ENCODE measurements at regions not wholly inside any gene's neighbourhood (a gene's known extent, or its start where the extent isn't known, plus 50 kb on each side); places are given as distances from the start of the nearest gene placed in this dataset.

GRCh38 chr5:98514215-98514614 lies 259.2 kb upstream of the RGMB start:
- Histone ChIP-seq H3K36me3 (ENCODE audit: low read depth) (no peaks in the 10 kb centered on the region), H3K9me3 (no peaks in the 10 kb centered on the region), H3K4me1 (ENCODE audit: low read depth) (peaks cover 19% of the 10 kb centered on the region), H3K4me3 (no peak overlapping the region)
- intact Hi-C loops (cut with DNase I, micrococcal nuclease): no loop called here
- no peak for ATAC-seq
- DNase-seq: no peak
- TF ChIP-seq CTCF (IDR thresholded peaks at IDR 0.05): no peak

GRCh38 chr5:98516701-98517100 lies 256.8 kb upstream of the RGMB start:
- ATAC-seq (peak; percentile 36), DNase-seq (no peak)
- TF ChIP-seq CTCF (IDR thresholded peaks at IDR 0.05): no peak
- Histone ChIP-seq H3K4me3 (no peak overlapping the region), H3K36me3 (ENCODE audit: low read depth) (no peaks in the 10 kb centered on the region), H3K4me1 (ENCODE audit: low read depth) (peaks cover 17% of the 10 kb centered on the region), H3K9me3 (no peaks in the 10 kb centered on the region)
- intact Hi-C loops (cut with DNase I, micrococcal nuclease): no loop called here

- intact Hi-C loops (cut with DNase I, micrococcal nuclease): no loop called here
- DNase-seq: peak in 1 of 3 donors; percentile 46
Observed at GRCh38 chr5:98517560-98518366, 255.7 kb upstream of the RGMB start.

GRCh38 chr5:98518754-98519153 lies 254.7 kb upstream of the RGMB start:
- no peak for DNase-seq
- Histone ChIP-seq H3K4me3 (no peak overlapping the region), H3K4me1 (ENCODE audit: low read depth) (peaks cover 17% of the 10 kb centered on the region), H3K9me3 (no peaks in the 10 kb centered on the region), H3K36me3 (ENCODE audit: low read depth) (no peaks in the 10 kb centered on the region)
- intact Hi-C loops (cut with DNase I, micrococcal nuclease): no loop called here
- no peak for TF ChIP-seq CTCF (IDR thresholded peaks at IDR 0.05)
- ATAC-seq: peak; percentile 83

More at GRCh38 chr5:98517560-98518366, 255.7 kb upstream of the RGMB start:
- Histone ChIP-seq H3K4me1 (ENCODE audit: low read depth) (peaks cover 17% of the 10 kb centered on the region), H3K36me3 (ENCODE audit: low read depth) (no peaks in the 10 kb centered on the region), H3K9me3 (no peaks in the 10 kb centered on the region), H3K4me3 (no peak overlapping the region)
- ATAC-seq: peak; percentile 73
- TF ChIP-seq CTCF (IDR thresholded peaks at IDR 0.05): no peak

GRCh38 chr5:98519571-98519970 lies 253.9 kb upstream of the RGMB start:
- DNase-seq (no peak), ATAC-seq (no peak)
- no peak for TF ChIP-seq CTCF (IDR thresholded peaks at IDR 0.05)
- no peaks in the 10 kb centered on the region for H3K9me3 ChIP-seq
- H3K36me3 ChIP-seq (ENCODE audit: low read depth): no peaks in the 10 kb centered on the region
- H3K4me1 ChIP-seq (ENCODE audit: low read depth): peaks cover 17% of the 10 kb centered on the region
- intact Hi-C loops (cut with DNase I, micrococcal nuclease): no loop called here
- H3K4me3 ChIP-seq: no peak overlapping the region
